Aorta (tissue), 5 donors: ENCODE measurements at regions not wholly inside any gene's neighbourhood (a gene's known extent, or its start where the extent isn't known, plus 50 kb on each side); places are given as distances from the start of the nearest gene placed in this dataset.
A peak's percentile ranks its signal among the peaks of the same experiment; 100 is the strongest.

ENCODE experiments used
- ATAC-seq: fragments of 200-7000 bp; cut with Tn5 transposase; one replicate; pipeline ENCODE4 v1.9.1; 2022; ENCODE audit warnings: moderate library complexity; ENCODE audit not compliant: low FRiP score
- DNase-seq, 2 donors: peaks; one replicate each; pipeline ENCODE4 v3.0.0-alpha.2; 2020
- H3K27ac ChIP-seq, 2 donors: one replicate each; pipeline ENCODE4 v1.5.1; 2013; ENCODE audit warnings: low read length in 2 of 2, mild to moderate bottlenecking in 2 of 2, moderate library complexity in 2 of 2, control low read depth in 1 of 2, inconsistent platforms in 1 of 2, low read depth in 1 of 2
- H3K27me3 ChIP-seq, 2 donors: one replicate each; pipeline ENCODE4 v1.6.1; 2013; ENCODE audit warnings: control low read depth in 1 of 2, low read length in 1 of 2, mild to moderate bottlenecking in 1 of 2, moderate library complexity in 1 of 2; ENCODE audit not compliant: insufficient read depth in 2 of 2, control insufficient read depth in 1 of 2
- H3K36me3 ChIP-seq, 2 donors: one replicate each; pipeline ENCODE4 v1.6.1; 2013; ENCODE audit warnings: control low read depth in 1 of 2, low read length in 1 of 2, mild to moderate bottlenecking in 1 of 2; ENCODE audit not compliant: insufficient read depth in 2 of 2, control insufficient read depth in 1 of 2
- H3K4me1 ChIP-seq, 2 donors: one replicate each; pipeline ENCODE4 v1.6.1; 2013; ENCODE audit warnings: low read length in 2 of 2, control low read depth in 1 of 2, mild to moderate bottlenecking in 1 of 2, moderate library complexity in 1 of 2; ENCODE audit not compliant: insufficient read depth in 2 of 2, control insufficient read depth in 1 of 2
- H3K4me3 ChIP-seq, 2 donors: one replicate each; pipeline ENCODE4 v1.5.1; 2013; ENCODE audit warnings: low read length in 2 of 2, control low read depth in 1 of 2, mild to moderate bottlenecking in 1 of 2
- H3K9me3 ChIP-seq: one replicate; pipeline ENCODE4 v1.6.1; 2013; ENCODE audit warnings: mild to moderate bottlenecking, low read length; ENCODE audit not compliant: control insufficient read depth
- WGBS, 2 donors: extraction: QIAGEN DNeasy Blood & Tissue Kit; methylation state at CpG; one replicate each; pipeline ENCODE4 v1.1.7; 2013; 5-methylcytosine and 5-hydroxymethylcytosine counted together
- intact Hi-C, 2 donors: fragments of 100-400 bp; cut with DNase I; formaldehyde crosslinking; loops; one replicate each; pipeline versions ENCODE4 v1.14.2 to v1.15.0; 2022
- donor health status: healthy with polysubstance abuse.
- donor health status: Bipolar disorder and iron deficiency.
- donor health status: DM: no; HTN: no; CAD: no.
- donor health status: DM: no; HTN: no; CAD: no.
- donor health status: DM: yes; HTN: yes; CAD: no.

GRCh38 chr13:74068471-74068870 lies 65.7 kb downstream of the KLF12 start:
- Histone ChIP-seq H3K36me3 (no peaks in the 10 kb centered on the region), H3K4me3 (no peak overlapping the region), H3K27ac (no peak overlapping the region), H3K9me3 (no peaks in the 10 kb centered on the region), H3K4me1 (peaks cover 2% of the 10 kb centered on the region in 2 donors), H3K27me3 (no peaks in the 10 kb centered on the region)
- intact Hi-C loops: no loop called here
- ATAC-seq: no peak
- WGBS, 2 donors: 93 to 94% methylated on average over 7 of the region's 7 CpGs
- DNase-seq: no peak

- no peak for ATAC-seq
- no peaks in the 10 kb centered on the region for H3K9me3 ChIP-seq
Measured at GRCh38 chr13:74067818-74068217, 66.4 kb downstream of the KLF12 start.

GRCh38 chr13:74066937-74067336 lies 67.3 kb downstream of the KLF12 start:
- H3K27ac ChIP-seq: no peak overlapping the region
- H3K4me3 ChIP-seq: no peak overlapping the region
- no peak for DNase-seq
- peaks cover 2 to 4% of the 10 kb centered on the region in 2 donors for H3K4me1 ChIP-seq
- no peaks in the 10 kb centered on the region for H3K27me3 ChIP-seq
- H3K36me3 ChIP-seq: no peaks in the 10 kb centered on the region
- intact Hi-C loops: no loop called here
- no peaks in the 10 kb centered on the region for H3K9me3 ChIP-seq
- ATAC-seq: no peak

More at GRCh38 chr13:74067818-74068217, 66.4 kb downstream of the KLF12 start:
- no peak for DNase-seq
- Histone ChIP-seq H3K27ac (no peak overlapping the region), H3K27me3 (no peaks in the 10 kb centered on the region), H3K36me3 (no peaks in the 10 kb centered on the region), H3K4me3 (no peak overlapping the region), H3K4me1 (peaks cover 2% of the 10 kb centered on the region in 2 donors)
- intact Hi-C loops: no loop called here
- 62 to 65% methylated on average over 2 of the region's 2 CpGs for WGBS, 2 donors

- H3K36me3 ChIP-seq: no peaks in the 10 kb centered on the region
- intact Hi-C loops: loop anchor here in 1 of 2 donors (5.0 kb wide), 1 partner anchor 62 kb away; no protein-coding TSS in a partner anchor
- no peak overlapping the region for H3K27ac ChIP-seq
- no peaks in the 10 kb centered on the region for H3K27me3 ChIP-seq
- peaks cover 2 to 5% of the 10 kb centered on the region in 2 donors for H3K4me1 ChIP-seq
- WGBS, 2 donors: 75 to 82% methylated on average over 1 of the region's 1 CpG
- no peaks in the 10 kb centered on the region for H3K9me3 ChIP-seq
- DNase-seq: no peak
- ATAC-seq: no peak
- H3K4me3 ChIP-seq: no peak overlapping the region
Measured at GRCh38 chr13:74064805-74065312, 69.3 kb downstream of the KLF12 start.

GRCh38 chr13:74063533-74064100 lies 70.6 kb downstream of the KLF12 start:
- intact Hi-C loops: loop anchor here (2.0 to 5.0 kb wide), 2 partner anchors 49 to 64 kb away; no protein-coding TSS in a partner anchor
- Histone ChIP-seq H3K36me3 (no peaks in the 10 kb centered on the region), H3K4me1 (peaks cover 2 to 14% of the 10 kb centered on the region in 2 donors), H3K27me3 (no peaks in the 10 kb centered on the region), H3K9me3 (no peaks in the 10 kb centered on the region), H3K4me3 (no peak overlapping the region), H3K27ac (no peak overlapping the region)
- DNase-seq (no peak), ATAC-seq (no peak)

- 0 to 3% methylated on average over 6 of the region's 6 CpGs for WGBS, 2 donors
- peak; percentile 88 for ATAC-seq
- H3K9me3 ChIP-seq: no peaks in the 10 kb centered on the region
- peak overlapping the region; percentile 42 to 72 for H3K4me3 ChIP-seq
- no peaks in the 10 kb centered on the region for H3K36me3 ChIP-seq
- peaks cover 2 to 14% of the 10 kb centered on the region in 2 donors for H3K4me1 ChIP-seq
- H3K27ac ChIP-seq: peak overlapping the region; percentile 67 to 95
- intact Hi-C loops: loop anchor here (2.0 to 5.0 kb wide), 2 partner anchors 50 to 64 kb away; no protein-coding TSS in a partner anchor
- H3K27me3 ChIP-seq: no peaks in the 10 kb centered on the region
- peak; percentile 80 to 85 for DNase-seq
Measured at GRCh38 chr13:74062933-74063332, 71.3 kb downstream of the KLF12 start.

GRCh38 chr13:74061926-74062595 lies 72.1 kb downstream of the KLF12 start:
- Histone ChIP-seq H3K27me3 (no peaks in the 10 kb centered on the region), H3K36me3 (no peaks in the 10 kb centered on the region), H3K9me3 (no peaks in the 10 kb centered on the region), H3K27ac (peak overlapping the region; percentile 59 to 67), H3K4me1 (peaks cover 2 to 14% of the 10 kb centered on the region in 2 donors), H3K4me3 (peak overlapping the region in 1 of 2 donors; percentile 8)
- intact Hi-C loops: loop anchor here (2.0 to 5.0 kb wide), 2 partner anchors 51 to 65 kb away; no protein-coding TSS in a partner anchor
- 15 to 24% methylated on average over 3 of the region's 3 CpGs for WGBS, 2 donors
- no peak for DNase-seq
- peak; percentile 67 for ATAC-seq

GRCh38 chr13:74056801-74057542 lies 77.2 kb downstream of the KLF12 start:
- DNase-seq: no peak
- WGBS, 2 donors: 21 to 29% methylated on average over 5 of the region's 5 CpGs
- Histone ChIP-seq H3K9me3 (no peaks in the 10 kb centered on the region), H3K27me3 (no peaks in the 10 kb centered on the region), H3K36me3 (no peaks in the 10 kb centered on the region), H3K4me1 (peaks cover 3 to 15% of the 10 kb centered on the region in 2 donors), H3K27ac (peak overlapping the region; percentile 51 to 94), H3K4me3 (no peak overlapping the region)
- intact Hi-C loops: no loop called here
- peak; percentile 58 for ATAC-seq
